ENCODE measurements at regions not wholly inside any gene's neighbourhood (a gene's known extent, or its start where the extent isn't known, plus 50 kb on each side); places are given as distances from the start of the nearest gene placed in this dataset.
A peak's percentile ranks its signal among the peaks of the same experiment; 100 is the strongest.

- ChIA-PET CTCF (interaction anchor here (1.5 kb wide), 1 partner anchor 9 kb away, joined by 3 read pairs; no protein-coding TSS in a partner anchor), POLR2A (no interaction called here)
- no peak for DNase-seq (ENCODE audit: extremely low spot score)
- TF ChIP-seq, protein P1, sequence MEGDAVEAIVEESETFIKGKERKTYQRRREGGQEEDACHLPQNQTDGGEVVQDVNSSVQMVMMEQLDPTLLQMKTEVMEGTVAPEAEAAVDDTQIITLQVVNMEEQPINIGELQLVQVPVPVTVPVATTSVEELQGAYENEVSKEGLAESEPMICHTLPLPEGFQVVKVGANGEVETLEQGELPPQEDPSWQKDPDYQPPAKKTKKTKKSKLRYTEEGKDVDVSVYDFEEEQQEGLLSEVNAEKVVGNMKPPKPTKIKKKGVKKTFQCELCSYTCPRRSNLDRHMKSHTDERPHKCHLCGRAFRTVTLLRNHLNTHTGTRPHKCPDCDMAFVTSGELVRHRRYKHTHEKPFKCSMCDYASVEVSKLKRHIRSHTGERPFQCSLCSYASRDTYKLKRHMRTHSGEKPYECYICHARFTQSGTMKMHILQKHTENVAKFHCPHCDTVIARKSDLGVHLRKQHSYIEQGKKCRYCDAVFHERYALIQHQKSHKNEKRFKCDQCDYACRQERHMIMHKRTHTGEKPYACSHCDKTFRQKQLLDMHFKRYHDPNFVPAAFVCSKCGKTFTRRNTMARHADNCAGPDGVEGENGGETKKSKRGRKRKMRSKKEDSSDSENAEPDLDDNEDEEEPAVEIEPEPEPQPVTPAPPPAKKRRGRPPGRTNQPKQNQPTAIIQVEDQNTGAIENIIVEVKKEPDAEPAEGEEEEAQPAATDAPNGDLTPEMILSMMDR (IDR thresholded peaks at IDR 0.05; ENCODE audit: control extremely low read depth, extremely low read depth, low read depth, missing control alignments) = no peak
Measured at GRCh38 chr5:86875539-86875938, 257.8 kb downstream of the COX7C start.

DNA sequence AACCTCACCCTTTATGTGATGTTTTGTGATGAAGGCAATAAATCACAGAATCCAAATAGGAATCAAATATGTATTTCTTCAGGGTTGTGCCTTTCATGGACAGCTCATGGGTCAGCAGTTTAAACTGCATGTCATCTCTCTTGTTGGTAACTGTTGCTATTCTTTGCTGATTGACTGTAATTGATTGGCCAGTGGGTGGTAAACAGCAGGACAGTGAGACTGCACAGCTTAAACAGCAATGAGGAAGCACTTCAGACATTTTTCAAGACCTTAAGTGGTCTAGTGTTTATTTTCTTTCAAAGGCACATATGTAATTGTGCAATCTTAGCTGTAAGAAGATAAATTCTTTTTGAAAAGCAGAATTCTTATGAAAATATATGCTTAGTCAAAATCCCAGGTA is 260.5 kb downstream of the COX7C start:
- TF ChIP-seq, protein P1 (IDR thresholded peaks at IDR 0.05; ENCODE audit: control extremely low read depth, extremely low read depth, low read depth, missing control alignments) = no peak
- ChIA-PET POLR2A (no interaction called here), CTCF (no interaction called here)
- no peak for DNase-seq (ENCODE audit: extremely low spot score)

- CTCF ChIA-PET = no interaction called here
- no peak for DNase-seq (ENCODE audit: extremely low spot score)
- TF ChIP-seq, protein P1 (IDR thresholded peaks at IDR 0.05; ENCODE audit: control extremely low read depth, extremely low read depth, low read depth, missing control alignments) = no peak
- POLR2A ChIA-PET = no interaction called here
Measured at GRCh38 chr5:86879086-86879485, 261.3 kb downstream of the COX7C start.

DNA sequence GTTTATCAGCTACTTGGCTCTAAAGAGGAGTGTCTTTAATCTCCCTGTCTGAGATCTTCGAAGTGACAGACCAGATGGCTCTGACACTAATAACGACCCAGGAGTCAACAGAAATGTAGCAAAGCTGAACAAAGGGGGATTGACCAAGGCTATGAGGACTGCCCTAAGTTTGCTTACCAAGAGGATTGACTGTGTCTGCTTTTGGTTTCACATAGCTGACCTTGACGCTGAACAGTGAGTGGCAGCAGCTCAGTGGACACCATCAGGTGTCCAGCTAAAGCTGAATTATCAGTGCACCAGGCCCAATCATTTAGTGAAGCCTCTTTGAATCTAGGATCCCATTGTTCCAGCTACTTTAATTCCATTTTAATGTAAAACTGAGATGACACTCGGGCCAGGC is 262.6 kb downstream of the COX7C start:
- ChIA-PET CTCF (interaction anchor here (0.7 to 1.4 kb wide), 16 partner anchors 8 to 1810 kb away, joined by 3 to 7 read pairs (median 4); no protein-coding TSS in a partner anchor), POLR2A (no interaction called here)
- DNase-seq (ENCODE audit: extremely low spot score) = no peak
- TF ChIP-seq, protein P1 (IDR thresholded peaks at IDR 0.05; ENCODE audit: control extremely low read depth, extremely low read depth, low read depth, missing control alignments) = no peak

GRCh38 chr5:86880785-86881492 is 263.2 kb downstream of the COX7C start:
- TF ChIP-seq, protein P1 (IDR thresholded peaks at IDR 0.05; ENCODE audit: control extremely low read depth, extremely low read depth, low read depth, missing control alignments) = peak; percentile 56
- DNase-seq (ENCODE audit: extremely low spot score) = peak; percentile 23
- CTCF ChIA-PET = interaction anchor here (0.7 to 1.4 kb wide), 15 partner anchors 9 to 1810 kb away, joined by 3 to 7 read pairs (median 4); no protein-coding TSS in a partner anchor
- POLR2A ChIA-PET = no interaction called here

GRCh38 chr5:86881493-86882090 is 263.9 kb downstream of the COX7C start:
- POLR2A ChIA-PET = no interaction called here
- CTCF ChIA-PET = no interaction called here
- DNase-seq (ENCODE audit: extremely low spot score) = no peak

More at GRCh38 chr5:86881493-86882090, 263.9 kb downstream of the COX7C start:
- TF ChIP-seq, protein P1 (IDR thresholded peaks at IDR 0.05; ENCODE audit: control extremely low read depth, extremely low read depth, low read depth, missing control alignments) = no peak
